Nucleus accumbens (tissue), 56 donors: ENCODE measurements at regions not wholly inside any gene's neighbourhood (a gene's known extent, or its start where the extent isn't known, plus 50 kb on each side); places are given as distances from the start of the nearest gene placed in this dataset.

Source experiments
- DNase-seq, 56 donors: peaks; one replicate each; lab custom pipeline; 2025; lab: John Stamatoyannopoulos, UW

DNA sequence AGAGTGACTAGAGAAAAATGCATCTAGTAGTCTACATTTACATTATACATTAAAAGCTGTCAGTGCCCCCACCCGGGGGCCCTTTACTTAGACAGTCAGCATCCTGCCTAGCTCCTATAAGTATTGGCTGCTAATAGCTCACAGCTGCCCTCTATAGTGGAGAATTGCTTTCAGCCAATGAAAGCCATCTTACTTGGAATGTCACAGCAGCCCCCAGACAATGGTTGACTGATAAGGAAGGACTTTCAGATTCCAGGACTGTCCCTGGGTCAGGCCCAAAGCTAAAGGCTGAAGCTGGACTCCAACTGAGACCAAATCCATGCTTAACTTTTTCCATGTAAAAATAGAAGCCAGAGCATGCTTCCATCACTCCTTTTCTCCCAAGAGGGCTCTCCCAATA lies 196.9 kb downstream of the ANKRD50 start:
- DNase-seq: no peak

DNA sequence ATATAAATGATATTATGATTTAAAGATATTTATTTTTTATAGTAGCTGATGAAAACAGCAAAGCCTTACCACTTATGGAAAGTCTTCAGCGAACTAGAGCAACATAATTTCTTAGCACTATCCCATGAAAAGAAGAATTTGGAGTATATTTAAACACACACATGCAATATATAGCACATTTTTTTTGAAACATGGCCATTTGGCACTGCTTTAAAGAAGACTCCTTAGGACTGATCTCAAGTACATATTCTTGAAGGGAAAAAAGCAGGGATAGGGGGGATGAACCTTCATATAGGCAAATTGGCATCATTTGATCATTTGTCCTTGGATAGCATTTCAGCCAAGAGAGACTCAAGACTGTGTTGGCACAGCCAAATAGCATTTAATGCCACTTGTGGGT lies 193.3 kb downstream of the ANKRD50 start:
- no peak for DNase-seq

DNA sequence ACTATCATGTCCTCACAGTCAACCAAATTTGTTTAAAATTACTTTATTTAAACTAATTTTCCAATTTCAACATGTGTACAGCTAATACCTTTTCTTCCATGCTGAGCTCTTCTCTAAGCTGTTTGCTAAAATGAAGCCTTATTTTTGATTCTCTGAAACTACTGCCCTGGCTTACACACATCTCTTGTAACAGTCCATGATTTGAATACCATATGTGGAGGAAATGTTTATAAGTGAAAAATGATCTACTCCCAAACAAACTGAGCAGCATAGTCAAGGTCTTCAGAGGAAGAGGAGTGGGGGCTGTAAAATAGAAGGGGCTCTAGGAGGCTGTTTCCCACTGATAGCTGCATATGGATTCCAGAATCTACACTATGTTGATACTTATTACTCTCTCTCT lies 188.7 kb downstream of the ANKRD50 start:
- no peak for DNase-seq

DNA sequence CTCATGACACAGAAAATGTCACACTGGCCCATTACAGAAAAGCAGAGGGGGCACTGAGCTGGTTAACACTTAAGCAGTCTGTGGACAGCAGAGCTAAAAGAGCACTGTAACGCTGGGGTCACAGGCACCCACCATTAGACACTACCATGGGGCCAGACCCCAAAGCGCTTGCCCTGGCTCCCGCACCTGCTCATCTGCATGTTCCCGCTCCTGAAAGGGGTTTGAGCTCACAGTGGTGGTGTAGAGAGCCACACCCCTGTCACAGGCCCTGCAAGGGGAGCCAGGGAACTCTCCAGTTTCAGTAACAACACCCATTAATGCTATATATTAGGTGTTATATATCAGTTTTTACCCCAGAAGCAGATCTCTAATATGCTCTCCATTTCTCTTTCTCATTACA lies 187.0 kb downstream of the ANKRD50 start:
- DNase-seq: no peak

DNA sequence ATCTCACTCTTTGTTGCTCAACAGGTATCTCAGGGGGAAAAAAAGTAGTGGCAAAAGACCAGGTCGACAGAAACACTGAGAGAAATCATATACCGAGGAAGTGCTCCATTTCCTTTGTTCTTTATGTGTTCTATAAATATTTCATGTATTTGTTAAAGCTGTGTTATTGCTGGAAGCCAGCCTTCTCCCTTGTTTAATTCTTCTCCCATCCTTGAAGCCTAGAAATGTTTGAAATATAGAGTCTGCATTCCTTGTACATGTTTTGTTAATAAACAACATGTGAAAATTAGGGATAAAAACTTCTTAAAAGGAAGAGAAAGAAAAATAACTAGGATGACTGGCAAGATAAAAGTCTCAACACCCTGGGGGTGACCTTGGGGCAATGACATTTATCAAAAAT lies 186.2 kb downstream of the ANKRD50 start:
- DNase-seq: no peak

DNA sequence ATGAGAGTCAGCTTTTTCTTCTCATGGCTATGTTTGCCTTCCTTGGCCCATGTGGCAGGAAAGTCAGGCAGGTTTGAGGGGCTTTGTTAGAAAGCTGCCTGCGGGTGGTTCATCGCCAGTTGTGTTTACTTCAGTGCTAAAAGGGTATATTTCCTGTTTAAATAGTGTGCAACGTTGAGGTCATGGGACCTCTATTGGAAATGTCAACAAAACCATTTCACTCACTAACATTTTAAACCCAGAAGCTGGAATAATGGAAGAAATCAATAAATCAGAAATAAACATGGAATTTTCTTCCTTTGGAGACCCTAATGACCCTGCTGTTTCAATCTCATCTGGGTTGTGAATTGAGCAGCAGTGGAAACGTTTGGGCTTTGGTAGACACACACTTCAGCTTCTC lies 185.8 kb downstream of the ANKRD50 start:
- no peak for DNase-seq

DNA sequence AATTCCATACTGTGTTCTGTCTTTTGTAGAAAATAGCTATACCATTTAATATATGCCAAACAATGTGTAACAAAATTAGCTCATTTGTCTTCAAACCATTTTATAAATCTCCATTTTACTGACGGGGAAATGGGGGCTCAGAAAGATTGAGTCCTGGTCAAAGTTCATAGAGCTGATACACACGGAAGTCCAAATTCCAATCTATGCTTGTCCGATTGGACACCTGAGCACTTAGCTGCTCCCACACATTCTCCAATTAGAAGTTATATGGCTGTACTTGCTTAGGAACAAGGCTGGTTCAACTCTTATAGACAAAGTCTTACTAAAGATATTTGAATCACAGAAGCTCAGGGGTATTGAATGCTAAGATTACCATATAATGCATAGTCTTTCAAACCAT lies 185.2 kb downstream of the ANKRD50 start:
- DNase-seq: no peak

DNA sequence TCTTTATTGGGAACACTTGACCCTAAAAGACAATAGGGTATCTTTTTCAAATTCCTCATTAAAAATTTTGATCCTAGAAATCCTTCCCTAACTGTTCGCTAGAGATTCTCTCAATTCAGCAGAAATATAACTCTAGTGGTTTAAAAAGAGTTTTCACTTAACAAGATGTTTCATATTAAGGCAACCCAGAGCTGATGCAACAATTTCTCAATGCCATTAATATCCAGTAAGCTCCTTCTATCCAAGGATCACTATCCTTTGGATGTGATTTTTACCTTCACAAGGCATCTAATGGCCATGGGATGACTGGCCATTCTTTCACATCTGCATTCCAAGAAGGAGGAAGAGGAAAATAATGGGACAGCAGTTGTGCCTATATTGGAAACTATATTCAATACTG lies 183.4 kb downstream of the ANKRD50 start:
- no peak for DNase-seq

DNA sequence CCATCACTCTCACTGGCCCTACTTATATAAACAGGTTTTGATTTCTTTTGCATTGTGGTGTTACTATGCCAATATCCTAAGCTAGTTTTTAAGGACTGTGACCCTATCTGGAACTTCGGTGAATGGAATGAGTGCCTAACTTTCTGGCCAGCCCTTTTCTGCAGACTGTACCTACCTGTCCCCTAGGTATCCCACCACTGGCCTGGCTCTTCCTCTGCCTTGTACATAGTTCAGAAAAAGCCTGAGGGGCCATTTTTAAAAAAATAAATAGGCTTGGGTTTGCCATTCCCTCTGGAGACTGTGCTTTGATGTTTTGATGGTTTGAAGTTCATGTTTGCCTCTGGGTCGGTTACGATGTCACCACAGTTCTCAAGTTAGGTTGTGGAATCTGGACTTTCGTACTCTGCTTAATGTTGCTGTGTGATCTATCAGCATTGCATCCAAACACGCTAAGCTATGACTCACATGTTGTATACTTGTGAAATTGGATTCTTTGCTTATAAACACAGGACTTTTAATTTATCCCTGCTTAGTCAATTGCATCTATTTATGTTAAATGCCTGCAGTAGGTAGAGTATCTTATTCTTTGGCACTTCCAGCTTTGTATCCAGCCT lies 182.0 kb downstream of the ANKRD50 start:
- DNase-seq: no peak

DNA sequence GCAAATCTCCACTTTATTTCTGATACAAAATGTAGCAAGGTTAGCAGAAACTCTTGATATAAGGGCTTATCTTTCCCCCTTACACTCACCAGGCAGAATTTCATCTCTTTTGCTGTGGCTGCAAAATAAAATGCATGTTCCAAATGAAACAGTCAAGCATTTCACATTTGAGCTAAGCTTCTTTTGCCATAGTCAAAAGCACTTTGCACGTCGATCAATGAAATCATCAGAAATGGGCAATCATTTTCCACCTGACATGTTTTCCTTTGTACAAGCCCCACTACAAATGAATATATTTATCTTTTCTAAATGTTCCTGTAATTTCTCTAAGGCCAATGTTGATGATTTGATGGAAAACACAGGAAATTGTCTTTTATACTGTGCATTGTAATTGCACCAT lies 178.4 kb downstream of the ANKRD50 start:
- DNase-seq: no peak

DNA sequence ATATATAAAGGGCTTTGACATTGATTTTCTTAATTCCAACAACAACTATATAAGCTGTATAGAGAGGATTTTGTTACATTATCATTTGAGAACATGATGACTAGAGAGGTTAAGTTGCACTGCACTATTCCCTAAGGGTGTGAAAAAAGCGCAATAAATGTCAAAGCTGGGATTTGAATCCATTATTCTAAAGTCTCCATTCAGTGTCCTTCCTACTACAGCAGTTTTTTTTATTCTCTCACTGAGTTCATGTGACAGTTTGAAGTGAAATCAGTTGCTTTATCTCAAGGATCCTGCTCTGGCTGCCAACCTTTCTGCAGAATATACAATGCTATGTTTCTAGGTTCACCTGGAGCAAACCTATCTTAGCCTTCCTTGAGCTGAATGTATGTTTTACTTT lies 177.5 kb downstream of the ANKRD50 start:
- DNase-seq: no peak

DNA sequence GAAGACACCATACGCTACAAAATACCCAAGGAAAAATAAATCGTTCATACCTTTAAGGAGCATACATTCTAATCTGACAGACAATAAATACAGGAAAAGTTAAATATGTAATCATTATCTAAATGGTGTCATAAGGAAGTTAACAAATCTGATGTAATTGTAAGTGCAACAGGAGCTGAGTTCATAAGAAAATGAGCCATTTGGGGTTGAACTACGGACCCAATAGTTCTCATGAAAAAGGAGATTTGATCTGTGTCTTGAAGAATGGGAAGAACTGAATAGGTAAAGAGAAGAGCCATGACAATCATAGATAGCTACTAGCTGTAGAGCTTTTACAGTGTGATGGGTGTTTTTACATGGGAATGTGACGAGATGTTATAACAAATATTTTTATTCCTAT lies 175.6 kb downstream of the ANKRD50 start:
- no peak for DNase-seq

DNA sequence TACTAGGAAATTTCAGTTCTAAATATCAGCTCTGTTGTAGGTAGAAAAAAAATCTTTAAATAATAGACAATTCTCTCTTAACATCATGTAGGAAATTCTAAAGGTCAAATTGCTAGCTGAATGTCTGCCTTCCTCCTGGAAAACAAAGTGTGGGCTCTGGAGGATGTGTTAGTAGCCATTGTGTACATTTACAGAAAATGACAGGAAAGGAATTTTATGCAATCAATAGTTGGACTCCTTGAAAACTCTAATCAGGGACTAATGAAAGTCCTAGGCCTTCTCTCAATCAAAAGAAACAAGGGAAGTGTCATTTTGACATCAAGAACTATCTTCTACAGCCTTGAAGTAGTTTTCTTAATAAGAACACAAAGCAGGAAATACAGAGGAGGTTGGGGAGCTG lies 174.6 kb downstream of the ANKRD50 start:
- no peak for DNase-seq

DNA sequence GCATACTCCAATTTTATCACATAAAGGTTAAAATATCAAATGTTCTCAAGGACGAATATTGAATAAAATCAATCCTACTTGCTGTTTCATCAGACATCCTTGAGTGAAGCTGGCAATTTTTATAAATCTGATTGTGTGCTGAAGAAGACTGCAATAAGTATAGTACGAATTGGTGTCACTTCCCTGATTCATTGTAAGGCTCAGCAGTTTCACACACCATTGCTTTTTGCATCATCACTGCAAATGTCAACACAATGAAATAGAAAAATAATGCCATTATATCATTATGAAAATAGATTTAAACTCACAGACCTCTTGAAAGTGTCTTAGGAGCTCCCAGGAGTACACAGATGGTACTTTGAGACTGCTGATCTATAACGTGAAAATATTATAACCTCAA lies 172.5 kb downstream of the ANKRD50 start:
- no peak for DNase-seq

DNA sequence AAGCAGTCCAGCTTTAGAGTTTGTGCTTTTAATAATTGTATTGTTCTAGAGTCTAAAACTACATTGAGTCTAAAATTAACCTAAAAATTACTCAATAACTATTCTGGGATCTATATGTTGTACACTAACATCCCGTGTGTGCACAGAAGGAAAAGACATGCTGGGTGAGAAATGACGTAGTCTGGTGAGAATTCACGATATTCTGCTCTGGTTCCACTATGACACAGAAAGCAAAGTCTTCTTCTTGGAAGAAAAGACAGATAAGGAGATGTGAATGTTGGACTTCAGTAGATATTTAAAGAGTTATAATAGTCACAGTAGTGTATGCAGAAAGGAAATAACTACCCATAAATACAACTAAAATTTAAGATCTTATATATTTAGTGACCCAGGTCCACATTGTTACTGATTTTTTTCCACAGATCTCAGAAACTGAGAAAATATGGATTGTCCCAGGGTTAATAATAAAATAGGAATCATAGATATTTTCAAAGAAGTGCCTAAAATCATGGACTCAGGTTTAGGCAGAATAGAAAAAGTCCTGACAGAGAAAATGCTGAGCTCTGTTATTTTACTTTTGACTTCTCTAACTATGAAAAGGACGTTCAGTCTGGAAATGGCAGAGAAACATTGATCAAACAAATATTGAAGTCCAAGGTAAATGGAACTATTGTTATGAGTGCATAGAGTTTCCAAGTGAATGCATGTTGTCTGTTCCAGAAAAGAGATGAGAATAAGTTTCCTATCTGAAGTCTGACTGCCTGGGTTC lies 170.7 kb downstream of the ANKRD50 start:
- no peak for DNase-seq

DNA sequence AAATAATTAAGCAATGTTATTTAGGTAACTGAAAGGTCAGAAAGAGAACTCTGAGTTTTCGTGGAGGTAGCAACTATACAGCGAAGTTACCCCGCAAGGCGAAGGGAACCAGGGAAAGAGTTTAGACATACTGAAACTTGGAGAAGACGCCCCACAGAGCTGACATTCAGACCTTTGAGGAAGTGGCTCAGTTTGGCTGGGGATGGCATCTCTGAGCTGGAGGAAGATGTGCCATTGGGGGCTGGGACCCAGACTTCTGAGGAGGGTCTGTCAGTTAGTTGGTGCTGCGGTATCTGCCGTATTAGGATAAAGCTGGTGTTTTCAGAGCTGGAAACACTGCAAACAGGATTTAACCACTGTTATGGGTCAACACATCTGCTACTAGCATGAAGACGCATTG lies 156.6 kb downstream of the ANKRD50 start:
- DNase-seq: peak in 2 of 56 donors; percentile 0 to 2

DNA sequence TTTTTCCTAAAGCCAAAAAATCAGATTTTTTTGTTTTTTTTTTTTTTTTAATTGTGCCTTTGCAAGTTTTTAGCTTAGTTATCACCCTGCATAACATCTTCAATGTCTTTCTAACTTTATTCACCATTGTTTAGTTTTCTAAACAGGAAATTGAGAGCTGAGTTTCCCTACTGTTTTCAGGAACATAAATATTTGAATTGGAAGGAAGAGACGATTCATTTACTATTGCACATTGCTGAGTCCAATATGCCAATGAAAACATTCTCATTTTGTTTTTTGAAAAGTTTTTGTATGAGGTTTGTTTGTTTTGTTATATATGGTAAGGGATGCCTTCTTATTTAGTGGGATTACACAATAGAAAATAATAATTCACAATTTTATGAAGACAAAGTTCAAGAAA lies 148.4 kb downstream of the ANKRD50 start:
- DNase-seq: no peak

DNA sequence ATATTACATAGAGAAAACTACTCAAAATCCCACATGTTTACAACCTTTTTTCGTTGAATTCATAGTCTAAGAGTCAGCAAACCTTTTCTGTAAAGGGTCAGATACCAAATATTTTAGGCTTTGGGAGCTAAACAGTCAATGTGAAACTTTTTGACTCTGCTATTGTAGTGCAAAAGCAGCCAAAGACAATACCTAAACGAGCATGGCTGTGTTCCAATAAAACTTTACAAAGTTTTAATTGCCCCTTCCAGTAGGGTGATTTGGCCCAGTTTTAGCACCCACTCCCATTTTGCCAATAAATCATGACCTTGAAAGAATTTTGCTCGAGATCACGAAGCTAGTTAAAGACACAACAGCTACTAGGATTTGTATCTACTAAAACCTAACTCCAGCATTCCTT lies 147.2 kb downstream of the ANKRD50 start:
- DNase-seq: no peak

DNA sequence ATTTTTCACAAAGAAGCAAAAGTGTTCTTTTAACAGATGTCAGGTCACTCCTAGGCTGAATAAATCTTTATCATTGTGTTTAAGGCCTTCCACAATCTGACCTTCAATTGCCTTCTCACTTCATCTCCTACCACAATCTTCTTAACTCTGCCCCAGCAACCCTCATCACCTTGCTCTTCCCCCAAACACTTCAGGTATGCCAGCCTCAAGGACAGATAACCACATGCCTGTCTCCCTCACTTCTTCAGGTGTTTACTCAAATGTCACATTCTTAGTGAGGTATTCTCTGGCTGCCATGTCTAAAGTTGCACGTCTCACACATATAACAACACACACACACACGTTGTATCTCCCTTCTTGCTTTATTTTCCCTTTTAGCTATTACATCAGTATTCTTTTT lies 146.5 kb downstream of the ANKRD50 start:
- DNase-seq: no peak

DNA sequence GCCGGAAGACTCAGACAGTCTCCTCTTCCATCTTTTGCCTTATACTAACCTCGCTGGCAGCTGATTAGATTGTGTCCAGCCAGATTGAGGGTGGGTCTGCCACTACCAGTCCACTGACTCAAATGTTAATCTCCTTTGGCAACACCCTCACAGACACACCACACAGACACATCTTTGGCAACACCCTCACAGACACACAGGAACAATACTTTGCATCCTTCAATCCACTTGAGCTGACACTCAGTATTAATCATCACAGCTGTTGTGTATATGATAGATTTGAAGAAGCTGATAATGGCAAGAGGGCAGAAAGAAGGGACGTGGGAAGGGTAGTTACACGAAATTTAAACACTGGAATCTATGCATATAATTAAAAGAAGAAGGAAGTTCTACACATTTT lies 139.5 kb downstream of the ANKRD50 start:
- no peak for DNase-seq

DNA sequence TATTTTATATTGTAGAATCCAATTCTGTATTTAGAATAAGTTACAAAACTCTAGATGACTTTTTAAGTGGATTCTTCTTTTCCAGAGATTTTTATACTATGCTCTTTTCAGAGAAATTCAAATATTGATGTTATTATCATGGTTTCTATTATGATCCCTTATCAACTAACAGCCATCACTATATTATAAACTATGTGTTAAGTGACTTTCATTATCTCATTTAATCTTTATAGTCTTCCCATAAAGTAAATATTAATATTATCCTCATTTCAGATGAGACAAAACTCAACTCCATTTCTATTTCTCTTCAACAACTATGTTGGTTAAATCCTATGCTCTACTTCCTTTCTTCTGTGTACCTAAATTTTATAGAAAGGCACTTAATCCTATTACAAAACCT lies 132.6 kb downstream of the ANKRD50 start:
- DNase-seq: no peak

DNA sequence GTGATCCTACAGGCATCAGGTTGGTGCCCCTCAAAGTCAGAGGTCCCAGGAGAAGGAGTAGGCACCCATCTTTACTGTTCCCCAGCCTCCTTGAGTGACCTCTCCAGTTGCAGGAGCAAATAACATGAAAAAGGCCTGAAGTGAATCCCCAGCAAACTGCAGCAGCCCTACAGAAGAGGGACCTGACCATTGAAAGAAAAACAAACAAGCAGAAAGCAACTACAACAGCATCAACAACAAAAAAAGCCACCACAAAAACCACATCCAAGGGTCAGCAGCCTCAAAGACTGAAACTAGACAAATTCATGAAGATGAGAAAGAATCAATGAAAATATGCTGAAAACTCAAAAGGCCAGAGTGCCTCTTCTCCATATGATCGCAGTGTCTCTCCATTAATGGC lies 128.7 kb downstream of the ANKRD50 start:
- DNase-seq: no peak

DNA sequence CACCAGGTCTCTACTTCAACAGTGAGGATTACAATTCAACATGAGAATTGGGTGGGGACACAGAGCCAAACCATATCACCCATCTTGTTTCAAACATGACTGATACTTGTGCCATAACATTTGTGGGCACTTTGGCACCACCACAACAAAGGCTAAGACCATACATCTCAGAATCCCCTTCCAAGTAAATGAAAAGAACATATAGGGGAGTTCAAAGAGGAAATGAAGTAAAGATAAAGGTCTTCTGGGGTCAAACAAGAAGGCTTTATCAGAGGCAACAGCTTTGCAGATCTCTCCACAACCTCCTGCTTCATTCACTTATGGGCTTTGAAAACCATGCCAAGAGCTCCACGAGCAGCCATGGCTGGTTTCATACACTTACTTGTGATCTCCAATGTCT lies 122.7 kb downstream of the ANKRD50 start:
- DNase-seq: no peak
